PFSK-1 (cell line): ENCODE measurements at regions not wholly inside any gene's neighbourhood (a gene's known extent, or its start where the extent isn't known, plus 50 kb on each side); places are given as distances from the start of the nearest gene placed in this dataset.

Experiments used
- FOXP2 ChIP-seq: optimal IDR thresholded peaks from 2 replicates; pipeline ENCODE3; 2011; ENCODE audit warnings: borderline replicate concordance, control low read depth, inconsistent platforms; ENCODE audit not compliant: insufficient read depth; ENCODE audit errors: extremely low read length, extremely low read depth
- POLR2AphosphoS5 ChIP-seq: IDR thresholded peaks from 2 replicates; pipeline ENCODE4 v1.6.1; 2012; ENCODE audit warnings: low read depth, mild to moderate bottlenecking, control low read depth, low read length, moderate library complexity
- REST ChIP-seq, 2 experiments: IDR thresholded peaks; 2 replicates each; pipeline versions ENCODE4 v1.6.1 to v1.8.0; 2011 to 2012; ENCODE audit warnings: low read depth in 2 of 2, low read length in 2 of 2, control low read depth in 1 of 2, inconsistent platforms in 1 of 2, mild to moderate bottlenecking in 1 of 2, moderate library complexity in 1 of 2; ENCODE audit not compliant: insufficient read depth in 1 of 2
- SIN3A ChIP-seq: IDR thresholded peaks from 2 replicates; pipeline ENCODE4 v1.6.1; 2012; ENCODE audit warnings: mild to moderate bottlenecking, low read length, moderate library complexity, borderline replicate concordance; ENCODE audit not compliant: insufficient read depth
- TAF1 ChIP-seq: IDR thresholded peaks from 2 replicates; pipeline ENCODE4 v1.6.1; 2012; ENCODE audit warnings: low read length, control low read depth, borderline replicate concordance; ENCODE audit not compliant: insufficient read depth

GRCh38 chr13:76822698-76823267, 63.4 kb downstream of the KCTD12 start:
- TF ChIP-seq TAF1 = no peak
- TF ChIP-seq SIN3A = no peak
- TF ChIP-seq FOXP2 = no peak
- no peak for TF ChIP-seq POLR2AphosphoS5
- TF ChIP-seq REST (IDR thresholded peaks at IDR 0.05; ENCODE audit: insufficient read depth in 1 of 2, low read depth in 2 of 2, low read length in 2 of 2) = no peak

GRCh38 chr13:76820759-76821158, 65.4 kb downstream of the KCTD12 start:
- TF ChIP-seq TAF1 (no peak), SIN3A (no peak), REST (IDR thresholded peaks at IDR 0.05; ENCODE audit: insufficient read depth in 1 of 2, low read depth in 2 of 2, low read length in 2 of 2) (no peak), FOXP2 (no peak), POLR2AphosphoS5 (no peak)

GRCh38 chr13:76816394-76816793, 69.8 kb downstream of the KCTD12 start:
- TF ChIP-seq REST (IDR thresholded peaks at IDR 0.05; ENCODE audit: insufficient read depth in 1 of 2, low read depth in 2 of 2, low read length in 2 of 2) = no peak
- no peak for TF ChIP-seq POLR2AphosphoS5
- no peak for TF ChIP-seq SIN3A
- no peak for TF ChIP-seq TAF1
- TF ChIP-seq FOXP2 = no peak

- TF ChIP-seq POLR2AphosphoS5 (no peak), REST (IDR thresholded peaks at IDR 0.05; ENCODE audit: insufficient read depth in 1 of 2, low read depth in 2 of 2, low read length in 2 of 2) (no peak), SIN3A (no peak), TAF1 (no peak), FOXP2 (no peak)
These were observed 70.9 kb downstream of the KCTD12 start for GRCh38 chr13:76815344-76815743.

- TF ChIP-seq REST (IDR thresholded peaks at IDR 0.05; ENCODE audit: insufficient read depth in 1 of 2, low read depth in 2 of 2, low read length in 2 of 2) = no peak
- no peak for TF ChIP-seq TAF1
- no peak for TF ChIP-seq SIN3A
- TF ChIP-seq FOXP2 = no peak
- TF ChIP-seq POLR2AphosphoS5 = no peak
These were observed 72.3 kb downstream of the KCTD12 start for GRCh38 chr13:76813891-76814290.
